ELF-1 (cell line): ENCODE measurements at regions not wholly inside any gene's neighbourhood (a gene's known extent, or its start where the extent isn't known, plus 50 kb on each side); places are given as distances from the start of the nearest gene placed in this dataset.

Experiments
- DNase-seq: peaks from one replicate; pipeline ENCODE4 v3.0.0-alpha.2; 2016; ENCODE audit warnings: low read depth, low spot score

DNA sequence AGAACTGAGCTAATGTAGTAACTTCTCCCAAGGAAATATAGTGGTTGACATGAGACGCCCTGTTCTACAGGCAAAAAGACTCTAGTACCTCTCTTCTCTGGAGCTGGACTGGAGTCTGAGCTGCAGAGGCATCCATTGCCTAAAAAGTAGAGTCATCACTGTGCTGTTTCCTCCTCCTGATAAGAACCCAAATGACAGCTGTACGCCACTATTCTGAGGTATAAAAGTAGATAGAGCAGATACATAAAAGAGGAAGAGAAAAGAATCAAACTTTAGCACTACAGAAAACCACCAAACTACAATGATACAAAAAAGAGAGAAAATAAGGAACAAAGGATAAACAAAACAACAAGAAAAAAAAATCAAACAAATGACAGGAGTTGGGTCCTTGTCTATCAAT lies 1568.8 kb downstream of the PLA2G4A start:
- no peak for DNase-seq

- DNase-seq = no peak
These were observed 1574.2 kb downstream of the PLA2G4A start for GRCh38 chr1:188402986-188403385.

DNA sequence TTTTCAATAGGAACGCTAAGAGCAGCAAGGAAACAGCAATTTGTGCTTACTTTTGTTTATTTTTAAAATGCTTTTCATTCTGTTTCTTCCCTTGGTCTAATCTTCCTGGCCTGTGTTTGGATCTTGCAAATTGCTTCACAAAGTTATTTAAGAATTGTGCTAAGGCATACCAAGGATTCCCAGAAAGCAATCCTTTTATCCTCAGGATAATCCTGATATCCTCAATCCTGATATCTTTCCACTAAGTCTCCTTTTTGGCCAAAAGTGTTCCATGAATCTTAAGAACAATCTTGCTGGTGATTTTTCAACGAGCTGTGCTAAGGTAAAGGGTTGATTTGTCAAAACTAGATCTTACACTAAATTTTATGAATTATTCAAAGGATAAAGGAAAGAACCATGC lies 1577.9 kb downstream of the PLA2G4A start:
- DNase-seq = no peak

DNA sequence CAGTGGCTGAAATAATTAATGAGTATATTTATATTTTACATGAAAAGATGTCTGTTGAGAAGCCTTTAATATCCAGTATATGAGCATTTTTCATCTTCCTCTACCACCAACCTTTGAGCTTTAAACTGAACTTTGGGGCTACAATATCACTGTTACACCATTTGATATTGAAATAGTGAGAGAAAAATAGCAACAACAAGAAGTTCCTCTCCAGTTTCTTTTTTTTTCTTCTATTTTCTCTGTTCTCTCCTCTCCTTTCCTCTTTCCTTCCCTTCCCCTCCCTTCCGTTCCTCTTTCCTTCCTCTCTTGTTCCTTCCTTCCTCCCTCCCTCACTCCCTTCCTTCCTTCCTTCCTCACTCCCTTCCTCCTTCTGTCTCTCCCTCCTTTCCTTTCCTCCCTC lies 1591.4 kb downstream of the PLA2G4A start:
- DNase-seq = no peak

DNA sequence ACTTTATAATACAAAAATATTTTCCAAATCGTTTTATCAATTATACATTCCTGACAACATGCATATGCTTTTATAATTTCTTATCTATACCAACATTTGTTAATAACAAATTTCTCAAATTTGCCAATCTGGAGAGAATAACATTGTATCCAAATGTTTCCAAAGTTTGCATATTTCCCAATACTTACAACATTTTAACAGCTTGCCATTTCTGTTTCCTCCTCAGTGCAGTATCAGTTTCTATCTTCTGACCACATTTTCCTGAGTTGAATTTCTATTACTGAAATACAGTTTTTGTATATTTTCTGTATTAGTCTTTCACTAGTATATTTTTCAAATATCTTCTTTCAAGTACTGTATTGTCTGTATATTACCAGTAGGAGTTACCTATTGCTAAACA lies 1594.3 kb downstream of the PLA2G4A start:
- no peak for DNase-seq

DNA sequence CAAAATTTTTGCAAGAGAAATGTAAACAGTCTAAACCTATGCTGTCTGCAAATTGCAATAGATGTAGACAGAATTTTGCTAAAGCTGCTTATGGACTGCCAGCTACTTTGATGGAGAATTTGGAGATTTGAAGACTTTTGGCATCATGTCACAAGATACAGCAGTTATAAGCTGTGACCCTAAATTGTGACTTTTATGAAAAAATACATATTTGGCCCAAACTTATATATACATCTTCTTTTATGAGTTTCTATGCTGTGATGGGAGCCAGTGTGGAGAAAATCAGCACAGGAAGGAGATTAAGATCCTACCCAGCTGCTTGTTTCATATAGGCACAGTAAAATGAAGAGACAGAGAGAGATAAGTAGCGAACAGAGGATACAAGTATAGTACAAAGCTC lies 1595.4 kb downstream of the PLA2G4A start:
- DNase-seq = no peak

- DNase-seq = no peak
These were observed 1596.9 kb downstream of the PLA2G4A start for GRCh38 chr1:188425687-188426086.

DNA sequence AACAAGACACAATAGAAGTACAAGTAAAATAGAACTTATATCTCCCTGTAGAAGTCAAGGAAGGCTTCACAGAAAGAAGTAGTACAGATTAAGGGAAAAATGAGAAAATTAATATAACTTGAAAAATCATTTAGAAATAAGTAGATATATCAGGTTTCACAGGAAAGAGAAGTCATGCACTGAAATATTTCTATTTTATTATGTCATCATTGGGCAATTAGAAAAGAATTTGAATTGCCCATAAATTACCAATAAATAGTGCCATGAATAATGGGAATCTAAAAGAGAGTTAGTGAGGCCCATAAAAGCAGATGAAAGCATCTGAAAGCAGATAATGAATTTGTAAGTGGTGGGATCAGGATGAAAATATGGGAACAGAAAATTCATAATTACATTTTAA lies 1597.8 kb downstream of the PLA2G4A start:
- DNase-seq = no peak

- DNase-seq = no peak
These were observed 1598.9 kb downstream of the PLA2G4A start for GRCh38 chr1:188427642-188428041.

- no peak for DNase-seq
These were observed 1600.6 kb downstream of the PLA2G4A start for GRCh38 chr1:188429386-188429785.

DNA sequence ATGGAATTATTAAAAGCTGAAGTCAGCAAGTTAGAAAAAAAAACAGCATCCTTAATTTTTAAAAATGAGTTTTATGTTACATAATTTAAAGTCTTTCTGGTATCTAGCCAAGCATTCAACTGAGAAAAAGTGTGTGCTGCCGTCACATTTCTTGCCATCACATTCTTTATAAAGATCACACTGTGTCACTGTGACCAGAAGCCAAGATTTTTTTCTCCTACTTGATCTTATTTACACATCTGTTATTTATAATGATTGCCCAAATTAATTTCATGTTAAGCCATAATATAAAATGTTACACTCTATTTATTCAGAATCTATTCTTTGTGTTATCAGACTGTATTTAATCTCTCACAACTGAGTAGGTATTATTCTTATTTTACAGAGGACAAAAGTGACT lies 1603.7 kb downstream of the PLA2G4A start:
- no peak for DNase-seq

- DNase-seq = no peak
These were observed 1604.7 kb downstream of the PLA2G4A start for GRCh38 chr1:188433425-188433824.

DNA sequence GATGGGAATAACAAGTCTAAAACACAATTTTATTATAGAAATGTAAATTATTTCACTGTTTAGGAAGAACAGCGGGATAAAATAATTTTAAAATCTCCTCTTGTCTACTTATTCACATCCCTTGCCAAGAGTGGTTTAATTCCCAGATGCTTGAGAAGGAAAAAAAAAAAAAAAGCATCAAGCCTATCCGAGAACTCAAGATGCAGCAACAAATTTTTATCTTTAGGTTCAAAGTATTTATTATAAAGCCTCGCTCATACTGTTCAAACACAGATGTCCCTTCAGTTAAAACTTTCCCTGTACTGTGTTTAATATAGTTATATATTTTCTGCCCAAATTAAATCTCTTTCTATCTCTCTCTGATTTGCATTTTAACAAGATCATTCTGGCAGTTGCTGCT lies 1615.8 kb downstream of the PLA2G4A start:
- no peak for DNase-seq

DNA sequence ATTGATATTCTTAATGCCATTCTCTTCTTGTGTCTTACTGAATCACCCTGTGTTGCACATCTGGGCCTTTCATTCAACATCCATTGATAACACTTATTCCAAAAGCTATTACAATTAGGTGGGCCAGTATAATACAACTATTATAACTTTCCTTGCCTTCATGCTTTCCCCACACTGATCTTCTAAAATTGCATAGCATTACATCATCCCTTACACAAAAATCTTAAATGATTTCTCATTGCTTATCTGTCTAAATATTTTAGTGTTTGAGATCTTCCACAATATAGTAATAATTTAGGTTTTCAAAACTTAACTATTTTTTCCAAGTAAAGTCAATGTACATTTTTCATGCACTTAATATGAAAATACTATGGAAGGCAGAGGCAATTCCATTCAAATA lies 1634.1 kb downstream of the PLA2G4A start:
- no peak for DNase-seq

DNA sequence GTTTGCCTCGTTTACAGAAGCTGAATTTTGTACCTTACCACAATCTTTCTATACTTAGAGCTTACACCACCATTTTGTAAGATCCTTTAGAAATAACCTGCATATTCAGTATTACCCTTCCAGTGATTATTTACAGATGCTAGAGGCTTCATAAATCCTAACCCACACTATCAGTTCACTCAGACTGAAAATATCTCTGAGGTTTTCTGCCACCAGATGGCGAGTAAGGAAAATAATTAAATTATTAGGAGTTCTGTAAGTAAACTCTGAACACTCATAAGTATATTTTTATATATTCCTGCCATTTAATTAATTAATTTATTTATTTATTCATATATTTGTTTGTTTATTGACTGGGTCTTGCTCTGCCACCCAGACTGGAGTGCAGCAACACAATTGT lies 1635.2 kb downstream of the PLA2G4A start:
- no peak for DNase-seq

DNA sequence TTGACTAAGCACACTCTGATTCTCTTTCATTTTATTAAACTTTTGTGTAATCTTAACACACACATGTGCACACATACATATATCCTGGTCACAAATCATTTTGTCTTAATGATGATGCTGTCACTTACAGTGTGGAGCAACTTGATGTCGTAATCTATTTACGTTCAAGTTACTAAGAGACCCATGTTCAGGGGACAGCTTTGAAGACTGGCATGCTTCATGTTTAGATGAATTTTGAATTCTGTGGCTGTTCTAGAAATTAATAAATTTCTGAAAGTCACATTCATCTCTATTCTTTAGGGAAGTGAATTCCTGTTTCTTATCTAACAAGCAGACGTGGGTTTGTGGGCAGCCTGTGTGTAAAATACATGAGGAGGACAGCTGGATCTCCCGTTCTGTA lies 1637.8 kb downstream of the PLA2G4A start:
- no peak for DNase-seq

DNA sequence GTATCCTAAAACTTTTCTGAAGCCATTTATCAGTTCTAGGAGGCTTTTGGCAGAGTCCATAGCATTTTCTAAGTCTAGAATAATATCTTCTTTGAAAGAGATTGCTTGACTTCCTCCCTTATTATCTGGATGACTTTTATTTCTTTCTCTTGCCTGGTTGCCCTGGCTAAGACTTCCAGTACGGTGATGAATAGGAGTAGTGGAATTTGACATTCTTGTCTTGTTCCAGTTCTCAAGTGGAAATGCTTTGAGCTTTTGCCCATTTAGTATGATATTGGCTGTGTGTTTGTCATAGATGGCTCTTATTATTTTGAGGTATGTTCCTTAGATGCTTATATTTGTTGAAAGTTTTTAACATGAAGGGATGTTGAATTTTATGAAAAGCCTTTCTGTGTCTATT lies 1647.9 kb downstream of the PLA2G4A start:
- DNase-seq = no peak

DNA sequence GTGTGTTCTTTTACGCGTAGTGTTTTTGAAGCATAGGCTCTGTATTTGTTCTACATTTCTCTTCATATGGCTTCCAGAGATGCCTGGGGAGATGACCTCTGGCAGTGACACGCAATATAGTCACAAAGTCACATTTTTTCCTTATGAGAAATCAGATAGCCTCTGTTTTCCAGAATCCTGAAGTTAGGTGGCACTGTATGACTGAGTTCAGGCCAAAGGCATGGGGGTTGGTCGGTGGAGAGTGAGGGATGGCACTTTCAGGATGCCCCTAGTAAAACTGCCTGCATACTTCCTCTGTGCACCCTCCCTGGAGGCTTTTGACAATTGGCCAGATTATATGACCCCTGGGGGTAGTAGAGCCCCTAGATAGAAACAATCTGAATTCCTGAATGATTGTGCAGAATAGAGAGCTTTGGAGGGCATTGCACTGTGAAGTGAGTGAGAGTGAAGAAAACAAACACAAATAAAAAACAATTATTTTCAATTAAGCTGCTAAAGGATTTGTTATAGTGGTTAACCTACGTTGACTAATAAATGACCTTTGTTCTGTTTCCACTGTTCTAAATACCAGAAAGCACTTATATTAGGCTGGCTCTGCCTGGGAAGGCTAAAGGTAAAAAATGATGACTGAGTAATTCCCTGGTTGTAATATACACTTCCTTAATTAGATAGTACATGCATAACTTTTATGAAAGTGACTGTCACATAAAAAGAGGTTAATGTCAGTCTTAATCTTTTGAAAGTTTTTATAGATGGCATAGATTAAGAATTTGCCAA lies 1660.8 kb downstream of the PLA2G4A start:
- DNase-seq = peak; percentile 3

GRCh38 chr1:188496506-188496905 lies 1667.8 kb downstream of the PLA2G4A start:
- DNase-seq = no peak

GRCh38 chr1:188497020-188497419 lies 1668.3 kb downstream of the PLA2G4A start:
- no peak for DNase-seq

DNA sequence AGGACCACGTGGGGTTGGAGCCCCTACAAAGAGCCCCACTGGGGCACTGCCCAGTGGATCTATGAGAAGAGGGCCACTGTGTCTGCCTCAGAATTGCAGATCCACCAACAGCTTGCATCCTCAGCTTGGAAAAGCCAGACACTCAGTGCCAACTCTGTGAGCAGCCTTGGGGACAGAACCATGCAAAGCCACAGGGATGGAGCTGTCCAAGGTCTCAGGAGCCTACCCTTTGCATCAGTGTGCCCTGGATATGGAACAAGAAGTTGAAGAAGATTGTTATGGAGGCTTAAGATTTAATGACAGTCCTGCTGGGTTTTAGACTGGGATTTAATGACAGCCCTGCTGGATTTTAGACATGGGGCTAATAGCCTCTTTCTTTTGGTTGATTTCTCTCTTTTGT lies 1670.9 kb downstream of the PLA2G4A start:
- DNase-seq = no peak

GRCh38 chr1:188514917-188515316 lies 1686.2 kb downstream of the PLA2G4A start:
- no peak for DNase-seq

DNA sequence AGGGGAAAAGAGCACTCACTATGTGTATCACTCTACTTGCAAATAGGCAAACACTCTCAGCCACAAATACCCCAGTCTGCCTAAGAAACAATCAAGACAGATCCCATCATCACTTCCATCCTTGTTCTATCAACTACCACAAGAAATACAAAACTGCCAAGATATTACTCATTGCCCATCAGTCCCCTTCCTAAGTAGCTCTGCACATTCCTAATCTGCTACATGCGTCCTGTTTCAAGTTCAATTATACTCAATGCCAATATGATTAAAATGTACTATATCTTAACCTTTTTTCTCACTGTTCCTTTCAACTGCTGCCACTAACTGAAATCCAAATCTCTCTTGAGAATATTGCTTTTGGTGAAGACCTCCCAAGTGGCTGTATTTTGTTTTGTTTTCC lies 1688.4 kb downstream of the PLA2G4A start:
- no peak for DNase-seq

DNA sequence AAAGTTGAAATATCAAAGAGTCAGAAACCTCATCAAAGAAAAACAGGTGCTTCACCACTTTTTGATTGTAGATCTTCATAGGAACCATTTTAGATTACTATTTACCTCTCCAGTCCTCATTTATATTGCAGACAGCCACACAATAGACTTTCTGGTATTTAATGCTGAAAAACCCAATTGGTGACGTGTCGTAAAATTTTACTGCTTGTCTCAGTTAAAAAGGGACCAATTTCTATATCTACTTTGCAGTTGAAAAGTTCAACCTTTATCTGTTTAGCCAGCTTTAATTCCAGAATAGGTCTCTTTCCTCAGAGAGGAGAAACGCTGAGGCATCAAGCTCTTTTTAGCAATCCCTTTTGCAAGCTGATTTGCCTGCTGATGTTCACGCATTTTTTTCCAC lies 1722.4 kb downstream of the PLA2G4A start:
- DNase-seq = no peak
